ENCODE measurements at regions not wholly inside any gene's neighbourhood (a gene's known extent, or its start where the extent isn't known, plus 50 kb on each side); places are given as distances from the start of the nearest gene placed in this dataset.
"Not testable (repeated sequence)": the region's sequence is repeated elsewhere in the genome, so short reads cannot be mapped to it uniquely, and the experiment has no call there.

DNA sequence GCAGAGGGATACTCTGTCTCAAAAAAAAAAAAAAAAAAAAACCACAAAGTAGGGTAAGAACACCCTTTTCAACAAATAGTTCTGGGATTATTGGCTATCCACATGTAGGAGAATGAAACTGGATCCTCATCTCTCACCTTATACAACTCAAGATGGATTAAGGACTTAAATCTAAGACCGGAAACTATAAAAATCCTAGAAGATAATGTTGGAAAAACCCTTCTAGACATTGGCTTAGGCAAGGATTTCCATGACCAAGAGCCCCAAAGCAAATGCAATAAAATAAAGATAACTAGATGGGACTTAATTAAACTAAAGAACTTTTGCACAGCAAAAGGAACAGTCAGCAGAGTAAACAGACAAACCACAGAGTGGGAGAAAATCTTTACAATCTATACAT, 119.7 kb upstream of the PAM start:
- not testable (repeated sequence) for TF ChIP-seq POLR2AphosphoS5 (IDR thresholded peaks at IDR 0.05; ENCODE audit: insufficient read depth in 1 of 2, low read depth in 1 of 2); POLR2A (IDR thresholded peaks at IDR 0.05)
